ENCODE measurements at regions not wholly inside any gene's neighbourhood (a gene's known extent, or its start where the extent isn't known, plus 50 kb on each side); places are given as distances from the start of the nearest gene placed in this dataset.

DNA sequence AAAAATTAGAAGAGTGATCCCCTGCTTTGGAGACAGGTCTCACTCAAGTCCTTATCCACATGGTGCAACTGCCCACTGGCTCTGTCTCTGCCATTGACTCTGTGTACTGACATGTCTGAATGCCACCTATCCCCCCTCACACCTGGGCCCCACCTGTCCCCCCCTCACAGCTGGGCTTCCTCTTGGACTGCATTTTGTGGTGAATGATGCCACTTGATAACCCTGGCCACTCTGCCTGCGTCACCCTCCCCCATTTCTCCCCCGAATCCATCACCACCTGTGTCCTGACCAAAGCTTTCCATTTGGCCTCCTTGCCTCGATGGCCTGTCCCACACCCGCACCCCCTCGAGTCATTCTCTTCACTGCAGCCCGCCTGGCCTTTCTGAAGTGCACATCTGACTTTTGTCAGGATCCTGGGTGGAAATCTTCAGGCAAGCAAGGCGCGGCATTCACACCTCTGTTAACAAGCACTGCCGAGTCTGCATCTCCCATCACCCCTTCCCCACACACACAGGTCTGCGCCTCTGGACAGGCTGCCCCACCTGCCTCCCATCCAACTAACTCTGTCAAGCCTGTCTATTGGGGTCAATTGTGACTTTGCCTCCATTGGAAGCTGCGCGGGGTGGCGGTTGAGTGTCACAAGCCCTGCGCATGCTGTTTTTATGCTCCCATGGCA lies 175.3 kb upstream of the KLF14 start:
- H3K4me1 ChIP-seq (ENCODE audit: control insufficient read depth in 5 of 5, insufficient read depth in 5 of 5, low read length in 5 of 5) = peaks cover 0 to 24% (median 4%) of the 10 kb centered on the region in 5 donors
- H3K27ac ChIP-seq (ENCODE audit: low read depth in 1 of 2, low read length in 1 of 2) = peak overlapping the region in 1 of 2 donors; percentile 47
- 94 to 97% methylated on average over 14 of the region's 14 CpGs for WGBS, 2 donors
- H3K4me3 ChIP-seq = peak overlapping the region; percentile 20
- no peaks in the 10 kb centered on the region for H3K27me3 ChIP-seq (ENCODE audit: control insufficient read depth in 3 of 3, insufficient read depth in 3 of 3, low read length in 2 of 3)
- no peak for ATAC-seq (ENCODE audit: insufficient read depth, low FRiP score)
- peaks cover 0 to 5% (median 0%) of the 10 kb centered on the region in 4 donors for H3K36me3 ChIP-seq (ENCODE audit: control insufficient read depth in 4 of 4, insufficient read depth in 4 of 4, low read length in 4 of 4)
- no peaks in the 10 kb centered on the region for H3K9me3 ChIP-seq (ENCODE audit: control insufficient read depth in 4 of 4, insufficient read depth in 3 of 4, low read length in 3 of 4)
- H3K9ac ChIP-seq (ENCODE audit: insufficient read depth in 1 of 2, low read length in 2 of 2) = no peak overlapping the region
- TF ChIP-seq, protein P1, sequence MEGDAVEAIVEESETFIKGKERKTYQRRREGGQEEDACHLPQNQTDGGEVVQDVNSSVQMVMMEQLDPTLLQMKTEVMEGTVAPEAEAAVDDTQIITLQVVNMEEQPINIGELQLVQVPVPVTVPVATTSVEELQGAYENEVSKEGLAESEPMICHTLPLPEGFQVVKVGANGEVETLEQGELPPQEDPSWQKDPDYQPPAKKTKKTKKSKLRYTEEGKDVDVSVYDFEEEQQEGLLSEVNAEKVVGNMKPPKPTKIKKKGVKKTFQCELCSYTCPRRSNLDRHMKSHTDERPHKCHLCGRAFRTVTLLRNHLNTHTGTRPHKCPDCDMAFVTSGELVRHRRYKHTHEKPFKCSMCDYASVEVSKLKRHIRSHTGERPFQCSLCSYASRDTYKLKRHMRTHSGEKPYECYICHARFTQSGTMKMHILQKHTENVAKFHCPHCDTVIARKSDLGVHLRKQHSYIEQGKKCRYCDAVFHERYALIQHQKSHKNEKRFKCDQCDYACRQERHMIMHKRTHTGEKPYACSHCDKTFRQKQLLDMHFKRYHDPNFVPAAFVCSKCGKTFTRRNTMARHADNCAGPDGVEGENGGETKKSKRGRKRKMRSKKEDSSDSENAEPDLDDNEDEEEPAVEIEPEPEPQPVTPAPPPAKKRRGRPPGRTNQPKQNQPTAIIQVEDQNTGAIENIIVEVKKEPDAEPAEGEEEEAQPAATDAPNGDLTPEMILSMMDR (IDR thresholded peaks at IDR 0.05; ENCODE audit: control extremely low read depth, extremely low read depth) = no peak
- DNase-seq = no peak

- H3K9me3 ChIP-seq (ENCODE audit: control insufficient read depth in 4 of 4, insufficient read depth in 3 of 4, low read length in 3 of 4) = no peaks in the 10 kb centered on the region
- peaks cover 0 to 2% (median 0%) of the 10 kb centered on the region in 4 donors for H3K36me3 ChIP-seq (ENCODE audit: control insufficient read depth in 4 of 4, insufficient read depth in 4 of 4, low read length in 4 of 4)
- H3K9ac ChIP-seq (ENCODE audit: insufficient read depth in 1 of 2, low read length in 2 of 2) = no peak overlapping the region
- H3K4me1 ChIP-seq (ENCODE audit: control insufficient read depth in 5 of 5, insufficient read depth in 5 of 5, low read length in 5 of 5) = peaks cover 0 to 25% (median 4%) of the 10 kb centered on the region in 5 donors
- peak overlapping the region; percentile 20 for H3K4me3 ChIP-seq
- TF ChIP-seq, protein P1 (IDR thresholded peaks at IDR 0.05; ENCODE audit: control extremely low read depth, extremely low read depth) = no peak
- peak overlapping the region in 1 of 2 donors; percentile 26 for H3K27ac ChIP-seq (ENCODE audit: low read depth in 1 of 2, low read length in 1 of 2)
- no peaks in the 10 kb centered on the region for H3K27me3 ChIP-seq (ENCODE audit: control insufficient read depth in 3 of 3, insufficient read depth in 3 of 3, low read length in 2 of 3)
- ATAC-seq (ENCODE audit: insufficient read depth, low FRiP score) (no peak), DNase-seq (no peak)
- WGBS, 2 donors = 80 to 87% methylated on average over 9 of the region's 9 CpGs
Observed at GRCh38 chr7:130909881-130910672, 176.1 kb upstream of the KLF14 start.

DNA sequence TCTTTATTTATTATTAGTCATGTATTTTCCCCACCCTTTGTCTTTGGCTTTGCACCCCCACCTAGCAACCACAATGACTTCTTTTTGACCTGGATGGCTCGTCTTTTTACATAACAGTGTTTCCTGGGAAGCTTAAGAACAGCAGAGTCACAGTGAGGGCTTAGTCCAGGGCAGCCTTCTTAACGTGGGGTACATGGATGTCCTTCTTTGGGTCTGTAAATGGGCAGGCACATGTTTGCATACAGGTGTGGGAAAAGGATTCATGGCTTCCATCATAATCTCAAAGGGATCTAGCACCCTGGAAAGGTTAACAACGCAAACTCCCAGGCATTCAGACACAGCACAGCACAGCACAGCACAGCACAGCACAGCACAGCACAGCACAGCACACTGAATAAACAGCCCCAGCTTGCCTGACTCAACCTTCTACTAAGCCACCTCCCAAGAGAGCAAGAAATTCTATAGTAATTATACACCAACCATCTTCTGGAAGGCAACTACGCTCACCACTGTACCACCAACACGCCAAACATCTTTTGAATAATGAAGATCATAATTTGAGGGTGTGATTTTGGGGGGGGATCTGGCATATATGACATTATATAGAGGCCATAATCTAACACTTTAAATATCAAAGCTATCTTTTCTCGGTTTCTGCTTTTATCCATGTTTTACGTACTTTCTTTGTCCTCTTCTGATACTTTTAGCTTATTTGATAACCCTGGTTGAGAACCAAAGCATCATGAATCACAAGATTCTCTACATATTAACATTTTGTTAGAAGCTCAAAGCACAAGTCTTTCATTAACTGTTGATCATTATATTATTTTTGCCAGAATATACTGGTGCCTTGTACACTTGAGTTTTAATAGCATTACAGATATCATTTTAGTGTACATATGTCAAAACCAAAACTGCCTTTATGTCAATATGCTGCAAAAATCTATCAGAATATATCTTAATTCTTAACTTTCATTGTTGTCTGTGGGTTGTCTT lies 177.2 kb upstream of the KLF14 start:
- Histone ChIP-seq H3K4me3 (peak overlapping the region; percentile 44), H3K9me3 (ENCODE audit: control insufficient read depth in 4 of 4, insufficient read depth in 3 of 4, low read length in 3 of 4) (no peaks in the 10 kb centered on the region), H3K4me1 (ENCODE audit: control insufficient read depth in 5 of 5, insufficient read depth in 5 of 5, low read length in 5 of 5) (peaks cover 0 to 31% (median 4%) of the 10 kb centered on the region in 5 donors), H3K27ac (ENCODE audit: low read depth in 1 of 2, low read length in 1 of 2) (peak overlapping the region; percentile 30 to 62), H3K36me3 (ENCODE audit: control insufficient read depth in 4 of 4, insufficient read depth in 4 of 4, low read length in 4 of 4) (peaks cover 0 to 2% (median 0%) of the 10 kb centered on the region in 4 donors), H3K27me3 (ENCODE audit: control insufficient read depth in 3 of 3, insufficient read depth in 3 of 3, low read length in 2 of 3) (no peaks in the 10 kb centered on the region), H3K9ac (ENCODE audit: insufficient read depth in 1 of 2, low read length in 2 of 2) (no peak overlapping the region)
- ATAC-seq (ENCODE audit: insufficient read depth, low FRiP score) = no peak
- 67 to 68% methylated on average over 7 of the region's 7 CpGs for WGBS, 2 donors
- no peak for DNase-seq
- TF ChIP-seq, protein P1 (IDR thresholded peaks at IDR 0.05; ENCODE audit: control extremely low read depth, extremely low read depth) = no peak
